ENCODE measurements at regions not wholly inside any gene's neighbourhood (a gene's known extent, or its start where the extent isn't known, plus 50 kb on each side); places are given as distances from the start of the nearest gene placed in this dataset.

DNA sequence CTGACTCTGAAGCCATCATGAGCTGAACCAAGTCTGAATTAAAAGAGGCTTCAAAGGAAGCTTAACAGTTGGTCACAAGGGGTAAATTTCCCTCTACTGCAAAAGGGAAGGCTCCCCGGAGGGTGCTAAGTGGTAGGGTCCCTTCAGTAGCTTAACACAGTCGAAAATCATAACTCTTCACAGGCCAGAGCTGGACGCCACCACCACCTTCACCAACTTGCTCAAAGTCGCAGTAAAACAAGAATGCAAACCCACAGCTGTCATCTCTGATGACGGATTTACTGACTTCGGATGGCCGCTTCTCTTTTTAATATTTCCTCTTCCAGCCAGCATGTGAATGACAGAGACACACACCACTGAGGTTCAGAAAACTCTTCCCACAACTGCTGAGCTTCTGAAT, 144.7 kb upstream of the FBXL4 start:
- no peak overlapping the region for H3K27ac ChIP-seq (ENCODE audit: low read depth, low read length)
- no peaks in the 10 kb centered on the region for H3K36me3 ChIP-seq (ENCODE audit: control insufficient read depth, insufficient read depth, low read length)
- no peak overlapping the region for H3K9ac ChIP-seq (ENCODE audit: extremely low read depth, low read length, poor library complexity, severe bottlenecking)
- no peak overlapping the region for H3K4me3 ChIP-seq (ENCODE audit: low read length)
- no peaks in the 10 kb centered on the region for H3K36me3 Mint-ChIP-seq (ENCODE audit: low read depth)
- H3K4me3 Mint-ChIP-seq: no peak overlapping the region
- no peaks in the 10 kb centered on the region for H3K9me3 ChIP-seq (ENCODE audit: control insufficient read depth, low read length)
- peaks cover 11% of the 10 kb centered on the region for H3K27me3 Mint-ChIP-seq (ENCODE audit: insufficient read depth)
- no peak overlapping the region for H3K27ac Mint-ChIP-seq
- 88 to 90% methylated on average over 6 to 7 of the region's 7 CpGs for WGBS, 2 experiments (ENCODE audit: insufficient coverage in 1 of 2, insufficient read length in 1 of 2)
- no peaks in the 10 kb centered on the region for H3K9me3 Mint-ChIP-seq
- H3K4me1 ChIP-seq (ENCODE audit: control insufficient read depth, insufficient read depth, low read length): no peaks in the 10 kb centered on the region
- no peaks in the 10 kb centered on the region for H3K27me3 ChIP-seq (ENCODE audit: control insufficient read depth, insufficient read depth, low read length, poor library complexity, severe bottlenecking)
- TF ChIP-seq, protein P1, sequence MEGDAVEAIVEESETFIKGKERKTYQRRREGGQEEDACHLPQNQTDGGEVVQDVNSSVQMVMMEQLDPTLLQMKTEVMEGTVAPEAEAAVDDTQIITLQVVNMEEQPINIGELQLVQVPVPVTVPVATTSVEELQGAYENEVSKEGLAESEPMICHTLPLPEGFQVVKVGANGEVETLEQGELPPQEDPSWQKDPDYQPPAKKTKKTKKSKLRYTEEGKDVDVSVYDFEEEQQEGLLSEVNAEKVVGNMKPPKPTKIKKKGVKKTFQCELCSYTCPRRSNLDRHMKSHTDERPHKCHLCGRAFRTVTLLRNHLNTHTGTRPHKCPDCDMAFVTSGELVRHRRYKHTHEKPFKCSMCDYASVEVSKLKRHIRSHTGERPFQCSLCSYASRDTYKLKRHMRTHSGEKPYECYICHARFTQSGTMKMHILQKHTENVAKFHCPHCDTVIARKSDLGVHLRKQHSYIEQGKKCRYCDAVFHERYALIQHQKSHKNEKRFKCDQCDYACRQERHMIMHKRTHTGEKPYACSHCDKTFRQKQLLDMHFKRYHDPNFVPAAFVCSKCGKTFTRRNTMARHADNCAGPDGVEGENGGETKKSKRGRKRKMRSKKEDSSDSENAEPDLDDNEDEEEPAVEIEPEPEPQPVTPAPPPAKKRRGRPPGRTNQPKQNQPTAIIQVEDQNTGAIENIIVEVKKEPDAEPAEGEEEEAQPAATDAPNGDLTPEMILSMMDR (conservative IDR thresholded peaks at IDR 0.05): no peak
- H3K4me1 Mint-ChIP-seq: peaks cover 2% of the 10 kb centered on the region
- DNase-seq: no peak

DNA sequence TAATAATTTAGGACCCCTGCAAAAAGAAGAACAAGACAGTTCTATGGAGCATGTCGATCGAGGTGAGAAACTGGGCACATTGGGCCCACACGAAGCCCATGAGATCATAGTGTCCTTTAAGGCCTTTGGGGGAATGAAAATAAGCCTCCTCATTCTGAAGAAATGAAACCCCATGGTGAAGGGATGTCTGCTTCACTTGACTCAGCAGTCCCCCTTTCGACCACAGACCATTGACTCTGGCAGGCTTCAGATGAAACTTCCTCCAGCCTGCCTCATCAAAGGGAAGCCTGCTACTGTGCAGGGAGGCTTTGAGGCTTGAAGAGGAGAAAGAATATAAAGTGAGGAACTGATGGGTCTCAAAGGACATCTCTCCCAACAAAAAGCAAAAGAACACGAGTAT, 144.2 kb upstream of the FBXL4 start:
- Mint-ChIP-seq H3K36me3 (ENCODE audit: low read depth) (no peaks in the 10 kb centered on the region), H3K4me3 (no peak overlapping the region), H3K27me3 (ENCODE audit: insufficient read depth) (peaks cover 11% of the 10 kb centered on the region), H3K4me1 (peaks cover 2% of the 10 kb centered on the region), H3K9me3 (no peaks in the 10 kb centered on the region), H3K27ac (no peak overlapping the region)
- Histone ChIP-seq H3K4me1 (ENCODE audit: control insufficient read depth, insufficient read depth, low read length) (no peaks in the 10 kb centered on the region), H3K9ac (ENCODE audit: extremely low read depth, low read length, poor library complexity, severe bottlenecking) (no peak overlapping the region), H3K27ac (ENCODE audit: low read depth, low read length) (no peak overlapping the region), H3K36me3 (ENCODE audit: control insufficient read depth, insufficient read depth, low read length) (no peaks in the 10 kb centered on the region), H3K9me3 (ENCODE audit: control insufficient read depth, low read length) (no peaks in the 10 kb centered on the region), H3K27me3 (ENCODE audit: control insufficient read depth, insufficient read depth, low read length, poor library complexity, severe bottlenecking) (no peaks in the 10 kb centered on the region), H3K4me3 (ENCODE audit: low read length) (no peak overlapping the region)
- TF ChIP-seq, protein P1 (conservative IDR thresholded peaks at IDR 0.05): no peak
- no peak for DNase-seq
- 90 to 94% methylated on average over 4 to 5 of the region's 5 CpGs for WGBS, 2 experiments (ENCODE audit: insufficient coverage in 1 of 2, insufficient read length in 1 of 2)

DNA sequence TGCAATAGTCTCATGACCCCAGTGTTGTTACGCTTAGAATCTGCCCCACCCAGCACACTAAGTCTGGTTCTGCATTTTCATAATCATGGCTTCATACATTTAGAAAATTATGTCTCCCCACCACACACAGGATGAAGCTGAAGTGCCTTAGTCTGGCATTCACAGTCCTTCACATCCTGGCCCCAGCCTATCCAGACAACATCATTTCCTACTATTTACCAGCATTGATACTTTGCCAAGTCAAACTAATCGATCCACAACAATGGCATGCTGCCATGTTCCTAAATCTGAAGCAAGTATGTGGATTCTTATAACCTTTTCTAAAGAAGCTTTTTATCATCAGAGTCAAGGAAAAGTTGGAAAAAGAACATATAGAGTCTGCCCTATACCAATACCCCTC, 132.4 kb upstream of the FBXL4 start:
- no peak overlapping the region for H3K27ac ChIP-seq (ENCODE audit: low read depth, low read length)
- H3K9me3 Mint-ChIP-seq: no peaks in the 10 kb centered on the region
- TF ChIP-seq, protein P1 (conservative IDR thresholded peaks at IDR 0.05): no peak
- H3K4me3 ChIP-seq (ENCODE audit: low read length): no peak overlapping the region
- H3K27me3 Mint-ChIP-seq (ENCODE audit: insufficient read depth): peaks cover 6% of the 10 kb centered on the region
- no peak overlapping the region for H3K9ac ChIP-seq (ENCODE audit: extremely low read depth, low read length, poor library complexity, severe bottlenecking)
- H3K4me3 Mint-ChIP-seq: no peak overlapping the region
- no peaks in the 10 kb centered on the region for H3K4me1 ChIP-seq (ENCODE audit: control insufficient read depth, insufficient read depth, low read length)
- H3K27ac Mint-ChIP-seq: no peak overlapping the region
- H3K36me3 ChIP-seq (ENCODE audit: control insufficient read depth, insufficient read depth, low read length): no peaks in the 10 kb centered on the region
- no peaks in the 10 kb centered on the region for H3K9me3 ChIP-seq (ENCODE audit: control insufficient read depth, low read length)
- no peak for DNase-seq
- H3K27me3 ChIP-seq (ENCODE audit: control insufficient read depth, insufficient read depth, low read length, poor library complexity, severe bottlenecking): no peaks in the 10 kb centered on the region
- H3K36me3 Mint-ChIP-seq (ENCODE audit: low read depth): no peaks in the 10 kb centered on the region
- WGBS, 2 experiments (ENCODE audit: insufficient coverage in 1 of 2, insufficient read length in 1 of 2): 86% methylated on average over 1 of the region's 2 CpGs; no CpG with 5 or more reads in 1 of the 2 experiments
- no peaks in the 10 kb centered on the region for H3K4me1 Mint-ChIP-seq

All from endodermal cell (in vitro differentiated cells).